ENCODE measurements at regions not wholly inside any gene's neighbourhood (a gene's known extent, or its start where the extent isn't known, plus 50 kb on each side); places are given as distances from the start of the nearest gene placed in this dataset.
A peak's percentile ranks its signal among the peaks of the same experiment; 100 is the strongest.

DNA sequence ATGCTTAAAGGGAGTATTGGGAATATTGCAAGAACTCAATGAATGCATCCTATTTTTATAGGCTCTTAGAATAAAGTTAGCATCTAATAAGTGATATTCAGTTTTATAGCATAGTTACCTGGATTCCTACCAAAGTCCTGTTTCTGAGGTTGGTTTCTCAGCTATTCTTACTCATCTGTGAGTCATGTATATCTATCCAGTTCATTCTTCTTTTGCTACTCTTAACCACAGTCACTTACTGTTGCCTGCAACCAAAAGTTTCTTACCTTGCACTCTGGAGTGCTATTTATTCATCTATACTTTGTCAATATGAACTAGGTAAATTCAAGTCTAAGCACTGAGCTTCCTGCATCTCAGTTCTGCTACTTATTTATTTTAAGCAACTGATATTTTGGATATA is 322.5 kb downstream of the HS3ST1 start:
- ATAC-seq (ENCODE audit: low read depth), result peak; percentile 72
- Histone ChIP-seq H3K27me3 (ENCODE audit: insufficient read depth, poor library complexity, severe bottlenecking) (no peaks in the 10 kb centered on the region), H3K4me1 (ENCODE audit: insufficient read depth, poor library complexity, severe bottlenecking) (no peaks in the 10 kb centered on the region), H3K27ac (ENCODE audit: poor library complexity, severe bottlenecking) (no peak overlapping the region), H3K4me3 (ENCODE audit: severe bottlenecking) (no peak overlapping the region), H3K9me3 (ENCODE audit: severe bottlenecking) (no peaks in the 10 kb centered on the region), H3K36me3 (ENCODE audit: low read depth) (no peaks in the 10 kb centered on the region)
- no peak for DNase-seq (ENCODE audit: low spot score)
- TF ChIP-seq, protein P1, sequence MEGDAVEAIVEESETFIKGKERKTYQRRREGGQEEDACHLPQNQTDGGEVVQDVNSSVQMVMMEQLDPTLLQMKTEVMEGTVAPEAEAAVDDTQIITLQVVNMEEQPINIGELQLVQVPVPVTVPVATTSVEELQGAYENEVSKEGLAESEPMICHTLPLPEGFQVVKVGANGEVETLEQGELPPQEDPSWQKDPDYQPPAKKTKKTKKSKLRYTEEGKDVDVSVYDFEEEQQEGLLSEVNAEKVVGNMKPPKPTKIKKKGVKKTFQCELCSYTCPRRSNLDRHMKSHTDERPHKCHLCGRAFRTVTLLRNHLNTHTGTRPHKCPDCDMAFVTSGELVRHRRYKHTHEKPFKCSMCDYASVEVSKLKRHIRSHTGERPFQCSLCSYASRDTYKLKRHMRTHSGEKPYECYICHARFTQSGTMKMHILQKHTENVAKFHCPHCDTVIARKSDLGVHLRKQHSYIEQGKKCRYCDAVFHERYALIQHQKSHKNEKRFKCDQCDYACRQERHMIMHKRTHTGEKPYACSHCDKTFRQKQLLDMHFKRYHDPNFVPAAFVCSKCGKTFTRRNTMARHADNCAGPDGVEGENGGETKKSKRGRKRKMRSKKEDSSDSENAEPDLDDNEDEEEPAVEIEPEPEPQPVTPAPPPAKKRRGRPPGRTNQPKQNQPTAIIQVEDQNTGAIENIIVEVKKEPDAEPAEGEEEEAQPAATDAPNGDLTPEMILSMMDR (IDR thresholded peaks at IDR 0.05; ENCODE audit: poor library complexity, severe bottlenecking), result no peak

DNA sequence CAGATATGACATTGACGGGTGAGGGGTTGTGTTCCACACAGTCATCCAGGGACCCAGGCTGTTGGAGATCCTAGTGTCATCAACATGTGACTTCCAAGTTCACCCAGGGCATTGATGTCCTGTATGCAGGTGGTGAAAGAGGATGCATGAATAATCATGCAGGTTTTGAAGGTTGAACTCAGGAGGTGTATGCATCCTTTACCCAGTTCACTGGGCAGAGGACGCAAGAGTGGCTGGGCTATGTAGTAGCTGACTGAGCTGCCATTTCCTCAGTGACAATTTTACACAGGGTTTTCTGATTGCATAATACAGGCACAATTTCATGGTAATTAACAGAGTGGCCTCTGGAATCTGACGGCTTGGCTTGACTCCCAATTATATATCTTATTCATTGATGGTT is 323.0 kb downstream of the HS3ST1 start:
- H3K36me3 ChIP-seq (ENCODE audit: low read depth), result no peaks in the 10 kb centered on the region
- no peak for ATAC-seq (ENCODE audit: low read depth)
- no peaks in the 10 kb centered on the region for H3K9me3 ChIP-seq (ENCODE audit: severe bottlenecking)
- no peak overlapping the region for H3K27ac ChIP-seq (ENCODE audit: poor library complexity, severe bottlenecking)
- no peak overlapping the region for H3K4me3 ChIP-seq (ENCODE audit: severe bottlenecking)
- no peaks in the 10 kb centered on the region for H3K4me1 ChIP-seq (ENCODE audit: insufficient read depth, poor library complexity, severe bottlenecking)
- DNase-seq (ENCODE audit: low spot score), result no peak
- H3K27me3 ChIP-seq (ENCODE audit: insufficient read depth, poor library complexity, severe bottlenecking), result no peaks in the 10 kb centered on the region
- TF ChIP-seq, protein P1 (IDR thresholded peaks at IDR 0.05; ENCODE audit: poor library complexity, severe bottlenecking), result no peak

DNA sequence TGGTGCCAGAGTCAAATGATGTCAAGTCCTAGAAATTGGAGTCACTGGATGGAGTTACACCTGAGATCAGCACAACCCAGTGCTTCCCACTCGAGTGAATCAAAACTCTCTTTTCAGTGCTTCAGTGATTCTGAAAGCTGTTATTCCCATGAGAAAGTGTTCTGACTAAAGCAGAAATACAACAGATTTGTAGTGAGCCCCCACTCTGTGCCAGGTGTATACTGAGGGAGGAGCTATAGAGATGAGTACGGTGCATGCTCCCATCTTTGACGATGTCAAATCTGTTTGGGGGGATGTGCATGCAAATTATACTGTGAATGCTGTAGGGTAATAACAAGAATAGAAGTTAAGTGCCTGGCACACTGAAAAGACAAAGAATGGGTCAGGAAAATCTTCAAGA is 330.2 kb downstream of the HS3ST1 start:
- H3K4me1 ChIP-seq (ENCODE audit: insufficient read depth, poor library complexity, severe bottlenecking), result no peaks in the 10 kb centered on the region
- H3K4me3 ChIP-seq (ENCODE audit: severe bottlenecking), result no peak overlapping the region
- DNase-seq (ENCODE audit: low spot score) (no peak), ATAC-seq (ENCODE audit: low read depth) (no peak)
- TF ChIP-seq, protein P1 (IDR thresholded peaks at IDR 0.05; ENCODE audit: poor library complexity, severe bottlenecking), result no peak
- H3K27me3 ChIP-seq (ENCODE audit: insufficient read depth, poor library complexity, severe bottlenecking), result no peaks in the 10 kb centered on the region
- H3K27ac ChIP-seq (ENCODE audit: poor library complexity, severe bottlenecking), result no peak overlapping the region
- H3K36me3 ChIP-seq (ENCODE audit: low read depth), result no peaks in the 10 kb centered on the region
- H3K9me3 ChIP-seq (ENCODE audit: severe bottlenecking), result no peaks in the 10 kb centered on the region

GRCh38 chr4:11097725-11098124 is 331.0 kb downstream of the HS3ST1 start:
- TF ChIP-seq, protein P1 (IDR thresholded peaks at IDR 0.05; ENCODE audit: poor library complexity, severe bottlenecking), result no peak
- ATAC-seq (ENCODE audit: low read depth) (no peak), DNase-seq (ENCODE audit: low spot score) (no peak)
- Histone ChIP-seq H3K4me3 (ENCODE audit: severe bottlenecking) (no peak overlapping the region), H3K27ac (ENCODE audit: poor library complexity, severe bottlenecking) (no peak overlapping the region), H3K9me3 (ENCODE audit: severe bottlenecking) (no peaks in the 10 kb centered on the region), H3K27me3 (ENCODE audit: insufficient read depth, poor library complexity, severe bottlenecking) (no peaks in the 10 kb centered on the region), H3K36me3 (ENCODE audit: low read depth) (no peaks in the 10 kb centered on the region), H3K4me1 (ENCODE audit: insufficient read depth, poor library complexity, severe bottlenecking) (no peaks in the 10 kb centered on the region)

DNA sequence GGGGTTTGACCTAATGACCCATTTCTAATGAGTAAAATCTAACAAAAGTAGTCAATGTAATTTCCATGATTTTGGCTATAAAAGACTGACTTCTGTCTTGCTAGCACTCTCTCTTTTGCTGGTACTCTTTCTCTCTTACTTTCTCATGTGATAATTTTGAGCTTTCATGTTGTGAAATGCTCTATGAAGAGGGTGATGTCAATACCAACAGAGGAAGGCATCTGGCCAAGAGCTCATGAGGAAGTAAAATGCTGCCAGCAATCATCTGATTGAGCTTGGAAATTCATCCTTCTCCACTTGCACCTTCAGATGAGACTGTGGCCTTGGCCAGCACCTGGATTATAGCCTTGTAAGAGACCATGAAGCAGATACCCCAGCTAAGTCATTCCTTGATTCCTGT is 347.7 kb downstream of the HS3ST1 start:
- Histone ChIP-seq H3K4me1 (ENCODE audit: insufficient read depth, poor library complexity, severe bottlenecking) (no peaks in the 10 kb centered on the region), H3K36me3 (ENCODE audit: low read depth) (no peaks in the 10 kb centered on the region), H3K27ac (ENCODE audit: poor library complexity, severe bottlenecking) (no peak overlapping the region), H3K27me3 (ENCODE audit: insufficient read depth, poor library complexity, severe bottlenecking) (no peaks in the 10 kb centered on the region), H3K9me3 (ENCODE audit: severe bottlenecking) (no peaks in the 10 kb centered on the region), H3K4me3 (ENCODE audit: severe bottlenecking) (no peak overlapping the region)
- ATAC-seq (ENCODE audit: low read depth), result no peak
- no peak for DNase-seq (ENCODE audit: low spot score)
- TF ChIP-seq, protein P1 (IDR thresholded peaks at IDR 0.05; ENCODE audit: poor library complexity, severe bottlenecking), result no peak

Data from RWPE2 (cell line).